DOHH2 (cell line): ENCODE measurements at regions not wholly inside any gene's neighbourhood (a gene's known extent, or its start where the extent isn't known, plus 50 kb on each side); places are given as distances from the start of the nearest gene placed in this dataset.

ENCODE experiments used
- CTCF ChIP-seq: fragments of 200-600 bp; sonication (generic); IDR thresholded peaks from one replicate; pipeline ENCODE4 v1.5.1; 2014; ENCODE audit warnings: antibody characterized with exemption, mild to moderate bottlenecking, low read depth, low read length; ENCODE audit not compliant: poor library complexity, severe bottlenecking
- EZH2phosphoT487 ChIP-seq: fragments of 200-600 bp; sonication (generic); IDR thresholded peaks from 2 replicates; pipeline ENCODE4 v1.6.1; 2017; ENCODE audit warnings: borderline replicate concordance, mild to moderate bottlenecking, antibody characterized with exemption, low read length, moderate library complexity, mixed read lengths

GRCh38 chr9:84493284-84493947 is 152.9 kb upstream of the SLC28A3 start:
- no peak for TF ChIP-seq CTCF
- no peak for TF ChIP-seq EZH2phosphoT487
